GM12892 (cell line): ENCODE measurements at regions not wholly inside any gene's neighbourhood (a gene's known extent, or its start where the extent isn't known, plus 50 kb on each side); places are given as distances from the start of the nearest gene placed in this dataset.

ENCODE experiments used
- POLR2A ChIP-seq: IDR thresholded peaks from 2 replicates; pipeline ENCODE4 v1.6.1; 2011; ENCODE audit warnings: low read depth, low read length, control low read depth
- POLR2AphosphoS5 ChIP-seq: IDR thresholded peaks from 2 replicates; pipeline ENCODE4 v1.6.1; 2011; ENCODE audit warnings: low read depth, low read length, control low read depth
- TAF1 ChIP-seq: IDR thresholded peaks from 2 replicates; pipeline ENCODE4 v1.6.1; 2011; ENCODE audit warnings: low read depth, mild to moderate bottlenecking, control low read depth, low read length, borderline replicate concordance

DNA sequence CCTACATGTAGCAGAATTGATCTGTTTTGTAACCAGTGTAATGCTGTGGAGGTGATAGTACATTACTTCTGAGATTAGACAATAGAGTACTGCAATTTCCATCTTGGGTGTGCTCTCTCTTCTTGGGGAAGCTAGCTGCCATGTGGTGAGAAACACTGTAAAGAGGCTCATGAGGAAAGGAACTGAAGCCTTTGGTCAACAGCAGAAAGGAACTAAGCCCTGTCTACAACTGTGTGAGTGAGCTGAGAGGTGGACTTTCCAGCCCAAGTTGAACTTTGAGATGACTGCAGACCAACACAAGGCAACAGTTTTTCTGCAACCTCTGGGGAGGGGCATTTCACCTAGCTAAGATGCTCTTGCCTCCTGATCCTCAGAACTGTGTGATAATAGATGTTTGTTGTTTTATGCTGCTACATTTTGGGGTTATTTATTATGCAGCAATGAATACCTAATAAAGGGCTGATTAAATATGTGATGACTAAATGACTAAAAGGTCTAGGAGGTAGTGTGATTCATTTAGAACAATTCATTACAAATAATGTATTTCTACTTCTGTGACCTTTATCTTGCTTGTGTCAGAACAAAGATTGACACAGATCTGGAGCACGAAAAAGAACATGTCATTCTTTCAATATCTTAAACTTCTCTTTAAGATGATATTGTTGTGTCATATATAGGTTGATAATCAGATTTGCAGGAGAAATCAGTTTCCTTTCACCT lies 121.6 kb upstream of the THRB start:
- TF ChIP-seq TAF1 (no peak), POLR2AphosphoS5 (no peak), POLR2A (no peak)
